Neuronal stem cell (in vitro differentiated cells): ENCODE measurements at regions not wholly inside any gene's neighbourhood (a gene's known extent, or its start where the extent isn't known, plus 50 kb on each side); places are given as distances from the start of the nearest gene placed in this dataset.
"Not testable (repeated sequence)": the region's sequence is repeated elsewhere in the genome, so short reads cannot be mapped to it uniquely, and the experiment has no call there.

Source experiments
- DNase-seq: peaks from one replicate; pipeline ENCODE4 v3.0.0-alpha.2; 2013; ENCODE audit warnings: low spot score
- H2AFZ ChIP-seq: one replicate; pipeline ENCODE4 v1.6.1; 2013; ENCODE audit warnings: mild to moderate bottlenecking, low read length, inconsistent platforms
- H2AK5ac ChIP-seq: 2 replicates; pipeline ENCODE4 v1.6.1; 2013; ENCODE audit warnings: low read depth, mild to moderate bottlenecking, inconsistent platforms, low read length, moderate library complexity, mixed read lengths
- H2BK120ac ChIP-seq: 2 replicates; pipeline ENCODE4 v1.6.1; 2013; ENCODE audit warnings: low read depth, mild to moderate bottlenecking, inconsistent platforms, low read length, moderate library complexity, mixed read lengths
- H2BK12ac ChIP-seq: one replicate; pipeline ENCODE4 v1.6.1; 2013; ENCODE audit warnings: low read length, inconsistent platforms
- H2BK15ac ChIP-seq: 2 replicates; pipeline ENCODE4 v1.6.1; 2013; ENCODE audit warnings: mild to moderate bottlenecking, low read length, inconsistent platforms, mixed read lengths
- H2BK5ac ChIP-seq: one replicate; pipeline ENCODE4 v1.6.1; 2013; ENCODE audit warnings: inconsistent platforms, mild to moderate bottlenecking, low read length, moderate library complexity
- H3K14ac ChIP-seq: one replicate; pipeline ENCODE4 v1.6.1; 2013; ENCODE audit warnings: low read length, inconsistent platforms
- H3K18ac ChIP-seq: 2 replicates; pipeline ENCODE4 v1.6.1; 2013; ENCODE audit warnings: low read length, inconsistent platforms
- H3K23ac ChIP-seq: 2 replicates; pipeline ENCODE4 v1.6.1; 2013; ENCODE audit warnings: low read depth, mild to moderate bottlenecking, mixed read lengths, low read length, inconsistent platforms; ENCODE audit not compliant: poor library complexity
- H3K27ac ChIP-seq: replicated peaks from 3 replicates; pipeline ENCODE4 v1.5.1; 2013; ENCODE audit warnings: low read length, inconsistent platforms
- H3K27me3 ChIP-seq, 3 experiments: 2 replicates each; pipeline ENCODE4 v1.6.1; 2013; ENCODE audit warnings: low read length in 3 of 3, mild to moderate bottlenecking in 2 of 3, inconsistent platforms in 1 of 3, low read depth in 1 of 3, mixed read lengths in 1 of 3, moderate library complexity in 1 of 3; ENCODE audit not compliant: control insufficient read depth in 3 of 3, insufficient read depth in 3 of 3
- H3K36me3 ChIP-seq, 2 donors: replicated peaks in 1 of 2; 2 replicates each; pipeline ENCODE4 v1.6.1; 2013; ENCODE audit warnings: low read length in 2 of 2; ENCODE audit not compliant: control insufficient read depth in 2 of 2, insufficient read depth in 2 of 2
- H3K4ac ChIP-seq: 2 replicates; pipeline ENCODE4 v1.6.1; 2013; ENCODE audit warnings: inconsistent platforms, mild to moderate bottlenecking, low read length, moderate library complexity
- H3K4me1 ChIP-seq, 2 donors: 1 replicate in 1 of 2; 2 replicates in 1 of 2; pipeline ENCODE4 v1.6.1; 2013; ENCODE audit warnings: low read length in 2 of 2, low read depth in 1 of 2; ENCODE audit not compliant: control insufficient read depth in 2 of 2, insufficient read depth in 1 of 2
- H3K4me2 ChIP-seq: one replicate; pipeline ENCODE4 v1.6.1; 2013; ENCODE audit warnings: mild to moderate bottlenecking, low read length, inconsistent platforms; ENCODE audit not compliant: insufficient read depth, poor library complexity, severe bottlenecking
- H3K4me3 ChIP-seq, 2 donors: 2 replicates each; pipeline ENCODE4 v1.5.1; 2013; ENCODE audit warnings: low read length in 2 of 2, mild to moderate bottlenecking in 2 of 2, inconsistent platforms in 1 of 2, moderate library complexity in 1 of 2
- H3K79me1 ChIP-seq: one replicate; pipeline ENCODE4 v1.6.1; 2013; ENCODE audit warnings: low read depth, mild to moderate bottlenecking, inconsistent platforms, low read length, moderate library complexity
- H3K9ac ChIP-seq: one replicate; pipeline ENCODE4 v1.6.1; 2013; ENCODE audit warnings: mild to moderate bottlenecking, low read depth, low read length, inconsistent platforms; ENCODE audit not compliant: poor library complexity
- H3K9me3 ChIP-seq, 2 donors: replicated peaks in 1 of 2; 2 replicates each; pipeline versions ENCODE3 to v1.6.1; 2013; ENCODE audit warnings: low read length in 2 of 2, mild to moderate bottlenecking in 2 of 2, inconsistent platforms in 1 of 2, low read depth in 1 of 2, mixed read lengths in 1 of 2, moderate library complexity in 1 of 2; ENCODE audit not compliant: control insufficient read depth in 2 of 2, insufficient read depth in 1 of 2
- H4K8ac ChIP-seq: one replicate; pipeline ENCODE4 v1.6.1; 2013; ENCODE audit warnings: low read depth, mild to moderate bottlenecking, inconsistent platforms, low read length, moderate library complexity
- H4K91ac ChIP-seq: one replicate; pipeline ENCODE4 v1.6.1; 2013; ENCODE audit warnings: low read length, low read depth, mild to moderate bottlenecking, inconsistent platforms; ENCODE audit not compliant: poor library complexity
- whole genome bisulfite sequencing, 2 donors: extraction: QIAGEN DNeasy Blood & Tissue Kit; methylation state at CpG; one replicate each; pipeline ENCODE4 v1.1.7; 2013; ENCODE audit warnings: missing lambda C conversion rate in 2 of 2, mixed read lengths in 1 of 2; ENCODE audit not compliant: insufficient read length in 2 of 2, insufficient replicate concordance in 1 of 2; ENCODE audit errors: extremely low coverage in 2 of 2; 5-methylcytosine and 5-hydroxymethylcytosine counted together

DNA sequence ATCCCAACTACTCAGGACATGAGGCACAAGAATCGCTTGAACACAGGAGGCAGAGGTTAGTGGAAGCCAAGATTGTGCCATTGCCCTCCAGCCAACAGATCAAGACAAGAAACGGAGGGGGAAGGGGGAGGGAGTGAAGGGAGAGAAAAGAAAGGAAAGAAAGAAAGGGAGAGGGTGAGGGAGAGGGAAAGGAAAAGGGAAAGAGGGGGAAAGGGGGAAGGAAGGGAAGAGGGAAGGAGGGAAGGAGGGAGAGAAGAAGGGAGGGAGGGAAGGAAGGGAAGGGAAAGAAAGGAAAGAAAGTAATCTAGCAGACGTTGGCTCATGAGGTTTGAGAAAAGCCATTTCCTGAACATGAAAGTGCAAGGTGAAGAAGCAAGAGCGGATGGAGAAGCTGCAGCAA is 53.1 kb upstream of the SETMAR start:
- Histone ChIP-seq H3K27ac (no peak overlapping the region), H4K91ac (no peak overlapping the region), H3K27me3 (no peaks in the 10 kb centered on the region), H3K4me2 (no peak overlapping the region), H3K4me3 (no peak overlapping the region), H2BK5ac (no peak overlapping the region), H2AK5ac (no peak overlapping the region), H2BK12ac (no peak overlapping the region), H3K4ac (no peak overlapping the region), H3K79me1 (no peaks in the 10 kb centered on the region), H2AFZ (no peak overlapping the region), H3K14ac (no peak overlapping the region), H2BK120ac (no peak overlapping the region), H3K4me1 (no peaks in the 10 kb centered on the region), H4K8ac (no peak overlapping the region), H3K18ac (no peak overlapping the region), H3K9ac (no peak overlapping the region), H3K23ac (no peak overlapping the region), H2BK15ac (no peak overlapping the region), H3K9me3 (no peaks in the 10 kb centered on the region), H3K36me3 (no peaks in the 10 kb centered on the region)
- WGBS, 2 donors, result no CpG with 5 or more reads among the region's 4 CpGs
- no peak for DNase-seq

DNA sequence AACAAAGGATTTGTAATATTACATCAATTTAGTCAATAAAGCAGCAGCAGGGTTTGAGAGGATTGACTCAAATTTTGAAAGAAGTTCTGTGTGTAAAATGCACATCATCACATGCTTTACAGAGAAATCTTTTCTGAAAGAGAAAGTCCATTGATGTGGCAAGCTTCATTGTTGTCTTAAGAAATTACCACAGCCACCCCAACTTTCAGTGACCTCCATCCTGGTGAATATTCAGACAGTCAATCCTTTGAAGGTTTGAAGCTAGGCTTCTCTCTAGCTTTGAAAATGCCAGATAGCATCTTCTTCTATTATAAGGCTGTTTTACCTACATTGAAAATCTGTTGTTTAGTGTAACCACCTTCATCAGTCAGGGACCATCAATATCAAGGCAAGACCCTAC is 51.8 kb upstream of the SETMAR start:
- Histone ChIP-seq H3K4me2 (no peak overlapping the region), H3K4me1 (no peaks in the 10 kb centered on the region), H3K27me3 (no peaks in the 10 kb centered on the region), H4K91ac (no peak overlapping the region), H3K36me3 (no peaks in the 10 kb centered on the region), H3K4ac (no peak overlapping the region), H3K9ac (no peak overlapping the region), H3K27ac (no peak overlapping the region), H3K4me3 (no peak overlapping the region), H2AFZ (no peak overlapping the region), H2BK12ac (no peak overlapping the region), H3K79me1 (no peaks in the 10 kb centered on the region), H2BK5ac (no peak overlapping the region), H3K14ac (no peak overlapping the region), H2AK5ac (no peak overlapping the region), H2BK15ac (no peak overlapping the region), H3K18ac (no peak overlapping the region), H3K23ac (no peak overlapping the region), H3K9me3 (no peaks in the 10 kb centered on the region), H4K8ac (no peak overlapping the region), H2BK120ac (no peak overlapping the region)
- DNase-seq, result no peak

GRCh38 chr3:4253072-4253832 is 49.9 kb upstream of the SETMAR start:
- H3K4me2 ChIP-seq, H3K18ac ChIP-seq, H2AFZ ChIP-seq, H4K8ac ChIP-seq, H2BK12ac ChIP-seq, H4K91ac ChIP-seq, H3K79me1 ChIP-seq, H2BK15ac ChIP-seq, H3K27ac ChIP-seq, H2BK5ac ChIP-seq, H3K4ac ChIP-seq, H3K9ac ChIP-seq, H3K4me1 ChIP-seq, H3K23ac ChIP-seq, H3K4me3 ChIP-seq, H3K36me3 ChIP-seq, H3K14ac ChIP-seq, H2BK120ac ChIP-seq, H3K27me3 ChIP-seq, H2AK5ac ChIP-seq, H3K9me3 ChIP-seq, DNase-seq: not testable (repeated sequence)
- WGBS, 2 donors, result no CpG with 5 or more reads among the region's 26 CpGs
